ENCODE measurements at regions not wholly inside any gene's neighbourhood (a gene's known extent, or its start where the extent isn't known, plus 50 kb on each side); places are given as distances from the start of the nearest gene placed in this dataset.

DNA sequence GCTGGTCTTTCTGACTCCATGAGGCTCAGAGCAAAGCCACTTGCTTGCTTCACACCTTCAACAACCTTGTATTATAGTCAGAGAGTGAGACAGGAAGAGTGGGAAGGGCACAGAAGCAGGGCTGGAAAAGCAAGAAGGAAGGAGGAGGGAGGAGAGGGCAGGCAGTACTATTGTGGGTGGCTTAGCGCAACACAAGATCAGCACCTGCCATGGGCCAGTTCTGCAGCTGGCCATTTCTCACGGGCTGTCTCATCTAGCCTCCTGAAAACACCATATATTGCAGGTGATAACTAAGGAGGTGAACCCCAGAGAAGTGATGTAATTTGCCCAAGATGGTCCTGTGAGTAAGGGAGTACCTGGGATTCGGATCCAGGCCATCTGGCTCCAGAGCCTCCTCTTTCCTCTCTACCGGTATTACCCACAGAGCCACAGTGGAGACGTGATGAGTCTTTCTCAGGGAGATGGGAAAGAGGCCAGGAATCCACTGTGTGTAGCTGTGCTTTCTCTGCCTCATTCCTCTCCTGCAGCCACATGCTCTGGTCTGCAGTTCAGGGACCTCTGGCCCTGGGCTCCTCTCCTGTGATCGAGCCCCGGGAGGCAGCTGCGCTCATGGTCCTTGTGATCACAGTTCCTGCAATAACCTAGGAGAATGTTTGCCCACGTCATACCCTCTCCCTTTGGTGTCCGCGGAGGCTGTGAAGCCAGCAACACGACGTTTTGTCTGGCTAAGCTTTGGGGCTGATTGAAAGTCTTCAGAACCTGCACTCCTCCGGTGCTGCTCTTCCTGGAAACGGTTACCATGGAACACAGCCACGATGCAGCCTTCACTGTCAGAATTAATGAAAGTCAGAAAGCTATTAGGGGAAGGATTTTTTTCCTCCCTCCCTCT lies 178.1 kb upstream of the CCL2 start (continued):
- no peak for TF ChIP-seq SIX5 (IDR thresholded peaks at IDR 0.05; ENCODE audit: low read depth, low read length, severe bottlenecking)

DNA sequence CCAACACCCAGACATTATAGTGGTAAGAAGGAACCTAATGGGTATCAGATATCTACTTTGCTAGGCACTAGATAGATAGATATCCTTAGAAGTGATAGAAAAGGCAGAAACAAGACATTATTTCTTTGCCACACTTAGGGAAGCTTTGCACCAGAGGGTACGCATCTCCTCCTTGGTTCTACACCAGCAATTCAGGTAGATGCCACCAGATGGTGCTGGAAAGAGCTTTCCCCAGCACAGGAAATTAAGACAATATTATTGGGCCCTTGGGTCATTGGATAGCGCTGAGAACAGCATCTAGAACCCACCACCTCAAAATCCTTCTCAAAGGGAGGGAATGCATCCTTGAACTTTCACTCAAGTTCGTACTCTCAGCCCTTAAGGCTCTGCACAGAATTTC lies 173.8 kb upstream of the CCL2 start:
- SMC1A ChIA-PET (ENCODE audit: uncharacterized antibody, unreplicated experiment) = no interaction called here
- ATAC-seq = peak; percentile 44; the same call in 1 of the 3 replicates
- Histone ChIP-seq H3K36me3 (ENCODE audit: control insufficient read depth in 2 of 2, insufficient read depth in 2 of 2, low read length in 1 of 2) (no peaks in the 10 kb centered on the region), H4K20me1 (ENCODE audit: control insufficient read depth, insufficient read depth) (no peaks in the 10 kb centered on the region), H3K9me3 (replicated peaks; ENCODE audit: control insufficient read depth, insufficient read depth, low read length) (no peaks in the 10 kb centered on the region), H3K27ac (ENCODE audit: control insufficient read depth, insufficient read depth) (no peak overlapping the region), H3K79me2 (ENCODE audit: control insufficient read depth, insufficient read depth, low read length) (no peaks in the 10 kb centered on the region), H3K27me3 (replicated peaks in 1 of 2; ENCODE audit: control insufficient read depth in 2 of 2, insufficient read depth in 2 of 2, low read length in 1 of 2) (no peaks in the 10 kb centered on the region; a peak in 1 of 4 replicates), H3K4me1 (ENCODE audit: control insufficient read depth, insufficient read depth, low read length) (no peaks in the 10 kb centered on the region), H3K4me3 (no peak overlapping the region), H2AFZ (ENCODE audit: control insufficient read depth, low read depth, low read length) (no peak overlapping the region), H3K9ac (ENCODE audit: control insufficient read depth, insufficient read depth, low read length) (no peak overlapping the region), H3K4me2 (ENCODE audit: control insufficient read depth, insufficient read depth) (no peak overlapping the region)
- in situ Hi-C loops (cut with MboI) = no loop called here
- no peak for FAIRE-seq
- no TSS peak for BruUV-seq (replicated peaks)
- DNase-seq (ENCODE audit: low read depth, low spot score) = no peak
- CTCF ChIA-PET = interaction anchor here (1.1 to 1.4 kb wide), 3 partner anchors 33 to 65 kb away, joined by 3 to 6 read pairs (median 3); no protein-coding TSS in a partner anchor
- WGBS (ENCODE audit: insufficient coverage, insufficient replicate concordance, low lambda C conversion rate, missing lambda C conversion rate) = 17% methylated on average over 3 of the region's 3 CpGs
- RAD21 ChIA-PET (ENCODE audit: unreplicated experiment) = no interaction called here
- intact Hi-C loops (cut with micrococcal nuclease; ENCODE audit: unreplicated experiment) = loop anchor here (2.0 kb wide), 1 partner anchor 66 kb away; no protein-coding TSS in a partner anchor
- POLR2A ChIA-PET = no interaction called here
- no peak for TF ChIP-seq PAX5 (IDR thresholded peaks at IDR 0.05; ENCODE audit: borderline replicate concordance, low read depth, low read length)
- TF ChIP-seq, protein P1, sequence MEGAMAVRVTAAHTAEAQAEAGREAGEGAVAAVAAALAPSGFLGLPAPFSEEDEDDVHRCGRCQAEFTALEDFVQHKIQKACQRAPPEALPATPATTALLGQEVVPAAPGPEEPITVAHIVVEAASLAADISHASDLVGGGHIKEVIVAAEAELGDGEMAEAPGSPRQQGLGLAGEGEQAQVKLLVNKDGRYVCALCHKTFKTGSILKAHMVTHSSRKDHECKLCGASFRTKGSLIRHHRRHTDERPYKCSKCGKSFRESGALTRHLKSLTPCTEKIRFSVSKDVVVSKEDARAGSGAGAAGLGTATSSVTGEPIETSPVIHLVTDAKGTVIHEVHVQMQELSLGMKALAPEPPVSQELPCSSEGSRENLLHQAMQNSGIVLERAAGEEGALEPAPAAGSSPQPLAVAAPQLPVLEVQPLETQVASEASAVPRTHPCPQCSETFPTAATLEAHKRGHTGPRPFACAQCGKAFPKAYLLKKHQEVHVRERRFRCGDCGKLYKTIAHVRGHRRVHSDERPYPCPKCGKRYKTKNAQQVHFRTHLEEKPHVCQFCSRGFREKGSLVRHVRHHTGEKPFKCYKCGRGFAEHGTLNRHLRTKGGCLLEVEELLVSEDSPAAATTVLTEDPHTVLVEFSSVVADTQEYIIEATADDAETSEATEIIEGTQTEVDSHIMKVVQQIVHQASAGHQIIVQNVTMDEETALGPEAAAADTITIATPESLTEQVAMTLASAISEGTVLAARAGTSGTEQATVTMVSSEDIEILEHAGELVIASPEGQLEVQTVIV (IDR thresholded peaks at IDR 0.05; ENCODE audit: borderline replicate concordance, partially characterized antibody) = no peak
- no peak for TF ChIP-seq ETV6 (conservative IDR thresholded peaks at IDR 0.05 in 1 of 2, IDR thresholded peaks at IDR 0.05 in 1 of 2; ENCODE audit: borderline replicate concordance in 1 of 2, low read depth in 1 of 2)
- TF ChIP-seq ZNF274 (IDR thresholded peaks at IDR 0.05; ENCODE audit: insufficient read depth, insufficient read length) = no peak
- TF ChIP-seq, protein P2, sequence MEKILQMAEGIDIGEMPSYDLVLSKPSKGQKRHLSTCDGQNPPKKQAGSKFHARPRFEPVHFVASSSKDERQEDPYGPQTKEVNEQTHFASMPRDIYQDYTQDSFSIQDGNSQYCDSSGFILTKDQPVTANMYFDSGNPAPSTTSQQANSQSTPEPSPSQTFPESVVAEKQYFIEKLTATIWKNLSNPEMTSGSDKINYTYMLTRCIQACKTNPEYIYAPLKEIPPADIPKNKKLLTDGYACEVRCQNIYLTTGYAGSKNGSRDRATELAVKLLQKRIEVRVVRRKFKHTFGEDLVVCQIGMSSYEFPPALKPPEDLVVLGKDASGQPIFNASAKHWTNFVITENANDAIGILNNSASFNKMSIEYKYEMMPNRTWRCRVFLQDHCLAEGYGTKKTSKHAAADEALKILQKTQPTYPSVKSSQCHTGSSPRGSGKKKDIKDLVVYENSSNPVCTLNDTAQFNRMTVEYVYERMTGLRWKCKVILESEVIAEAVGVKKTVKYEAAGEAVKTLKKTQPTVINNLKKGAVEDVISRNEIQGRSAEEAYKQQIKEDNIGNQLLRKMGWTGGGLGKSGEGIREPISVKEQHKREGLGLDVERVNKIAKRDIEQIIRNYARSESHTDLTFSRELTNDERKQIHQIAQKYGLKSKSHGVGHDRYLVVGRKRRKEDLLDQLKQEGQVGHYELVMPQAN (conservative IDR thresholded peaks at IDR 0.05) = no peak
- TF ChIP-seq SMC3 (IDR thresholded peaks at IDR 0.05; ENCODE audit: borderline replicate concordance, low read length) = 0 out of 2 replicates have a peak, but pooled peaks have one; percentile 17
- TF ChIP-seq YBX1 (IDR thresholded peaks at IDR 0.05) = no peak
- TF ChIP-seq, protein P3, sequence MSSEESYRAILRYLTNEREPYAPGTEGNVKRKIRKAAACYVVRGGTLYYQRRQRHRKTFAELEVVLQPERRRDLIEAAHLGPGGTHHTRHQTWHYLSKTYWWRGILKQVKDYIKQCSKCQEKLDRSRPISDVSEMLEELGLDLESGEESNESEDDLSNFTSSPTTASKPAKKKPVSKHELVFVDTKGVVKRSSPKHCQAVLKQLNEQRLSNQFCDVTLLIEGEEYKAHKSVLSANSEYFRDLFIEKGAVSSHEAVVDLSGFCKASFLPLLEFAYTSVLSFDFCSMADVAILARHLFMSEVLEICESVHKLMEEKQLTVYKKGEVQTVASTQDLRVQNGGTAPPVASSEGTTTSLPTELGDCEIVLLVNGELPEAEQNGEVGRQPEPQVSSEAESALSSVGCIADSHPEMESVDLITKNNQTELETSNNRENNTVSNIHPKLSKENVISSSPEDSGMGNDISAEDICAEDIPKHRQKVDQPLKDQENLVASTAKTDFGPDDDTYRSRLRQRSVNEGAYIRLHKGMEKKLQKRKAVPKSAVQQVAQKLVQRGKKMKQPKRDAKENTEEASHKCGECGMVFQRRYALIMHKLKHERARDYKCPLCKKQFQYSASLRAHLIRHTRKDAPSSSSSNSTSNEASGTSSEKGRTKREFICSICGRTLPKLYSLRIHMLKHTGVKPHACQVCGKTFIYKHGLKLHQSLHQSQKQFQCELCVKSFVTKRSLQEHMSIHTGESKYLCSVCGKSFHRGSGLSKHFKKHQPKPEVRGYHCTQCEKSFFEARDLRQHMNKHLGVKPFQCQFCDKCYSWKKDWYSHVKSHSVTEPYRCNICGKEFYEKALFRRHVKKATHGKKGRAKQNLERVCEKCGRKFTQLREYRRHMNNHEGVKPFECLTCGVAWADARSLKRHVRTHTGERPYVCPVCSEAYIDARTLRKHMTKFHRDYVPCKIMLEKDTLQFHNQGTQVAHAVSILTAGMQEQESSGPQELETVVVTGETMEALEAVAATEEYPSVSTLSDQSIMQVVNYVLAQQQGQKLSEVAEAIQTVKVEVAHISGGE (CRISPR knock-in tag; IDR thresholded peaks at IDR 0.05) = no peak
- TF ChIP-seq MXI1 (IDR thresholded peaks at IDR 0.05; ENCODE audit: low read depth, low read length) = no peak
- peak; percentile 46; the same call in 1 of the 2 replicates for TF ChIP-seq RAD21 (IDR thresholded peaks at IDR 0.05; ENCODE audit: insufficient read depth, low read depth, low read length)
- no peak for TF ChIP-seq MYC (IDR thresholded peaks at IDR 0.05; ENCODE audit: insufficient read depth, insufficient read length, insufficient replicate concordance, low read length, severe bottlenecking)
- TF ChIP-seq BRCA1 (IDR thresholded peaks at IDR 0.05; ENCODE audit: low read depth, low read length) = no peak

All from GM12878 (cell line).